WERI-Rb-1 (cell line): ENCODE measurements at regions not wholly inside any gene's neighbourhood (a gene's known extent, or its start where the extent isn't known, plus 50 kb on each side); places are given as distances from the start of the nearest gene placed in this dataset.

Experiments used
- DNase-seq: peaks from one replicate; pipeline ENCODE4 v3.0.0-alpha.2; 2020
- H3K27ac ChIP-seq: fragments of 250-450 bp; sonication (Bioruptor Pico); 2 replicates; pipeline ENCODE4 v1.5.1; 2020; ENCODE audit warnings: mild to moderate bottlenecking, moderate library complexity
- H3K27me3 ChIP-seq: fragments of 250-450 bp; sonication (Bioruptor Pico); 2 replicates; pipeline ENCODE4 v1.5.1; 2021; ENCODE audit warnings: mild to moderate bottlenecking, low read depth, moderate library complexity; ENCODE audit not compliant: insufficient read depth, severe bottlenecking
- H3K36me3 ChIP-seq: fragments of 250-450 bp; sonication (Bioruptor Pico); 2 replicates; pipeline ENCODE4 v1.5.1; 2020; ENCODE audit warnings: mild to moderate bottlenecking, moderate library complexity
- H3K4me3 ChIP-seq: 2 replicates; pipeline ENCODE4 v1.5.1; 2011; ENCODE audit warnings: low read depth, mild to moderate bottlenecking, control low read depth, low read length
- H3K9me3 ChIP-seq: fragments of 250-450 bp; sonication (Bioruptor Pico); 2 replicates; pipeline ENCODE4 v1.5.1; 2021; ENCODE audit warnings: mild to moderate bottlenecking, moderate library complexity; ENCODE audit not compliant: severe bottlenecking
- TF ChIP-seq, protein P1 (sequence below): IDR thresholded peaks from 2 replicates; pipeline ENCODE4 v1.5.1; 2011; ENCODE audit warnings: low read depth, mild to moderate bottlenecking, control low read depth, inconsistent platforms, low read length

DNA sequence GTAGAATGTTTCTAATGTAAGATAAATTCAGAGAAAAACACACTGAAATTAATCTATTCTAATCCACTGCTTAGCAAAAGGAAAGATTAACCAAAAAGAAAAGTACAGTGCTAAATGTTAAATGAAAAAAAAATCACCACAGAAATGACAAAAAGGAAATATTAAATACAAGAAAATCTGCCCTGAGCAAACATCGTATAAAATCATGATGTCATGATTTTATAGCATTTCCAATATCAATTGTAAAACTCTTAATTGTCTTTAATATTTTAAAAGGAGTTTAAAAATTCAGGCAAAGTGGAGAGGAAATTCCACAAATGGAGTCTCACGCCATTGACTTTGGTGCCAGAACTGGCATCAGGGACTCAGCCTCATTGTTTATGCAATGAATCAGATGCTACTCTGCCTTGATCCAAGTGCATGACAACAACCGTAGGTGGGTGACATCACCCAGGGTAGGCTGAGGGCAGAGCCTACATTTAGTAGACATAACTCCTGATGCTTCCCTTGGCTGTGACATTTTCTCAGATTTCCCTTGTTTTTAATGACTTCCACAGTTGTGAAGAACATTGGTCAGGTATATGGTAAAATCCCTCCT is 696.8 kb downstream of the SEMA5A start:
- Histone ChIP-seq H3K9me3 (no peaks in the 10 kb centered on the region), H3K27me3 (no peaks in the 10 kb centered on the region), H3K27ac (no peak overlapping the region), H3K36me3 (no peaks in the 10 kb centered on the region), H3K4me3 (no peak overlapping the region)
- DNase-seq: no peak
- TF ChIP-seq, protein P1, sequence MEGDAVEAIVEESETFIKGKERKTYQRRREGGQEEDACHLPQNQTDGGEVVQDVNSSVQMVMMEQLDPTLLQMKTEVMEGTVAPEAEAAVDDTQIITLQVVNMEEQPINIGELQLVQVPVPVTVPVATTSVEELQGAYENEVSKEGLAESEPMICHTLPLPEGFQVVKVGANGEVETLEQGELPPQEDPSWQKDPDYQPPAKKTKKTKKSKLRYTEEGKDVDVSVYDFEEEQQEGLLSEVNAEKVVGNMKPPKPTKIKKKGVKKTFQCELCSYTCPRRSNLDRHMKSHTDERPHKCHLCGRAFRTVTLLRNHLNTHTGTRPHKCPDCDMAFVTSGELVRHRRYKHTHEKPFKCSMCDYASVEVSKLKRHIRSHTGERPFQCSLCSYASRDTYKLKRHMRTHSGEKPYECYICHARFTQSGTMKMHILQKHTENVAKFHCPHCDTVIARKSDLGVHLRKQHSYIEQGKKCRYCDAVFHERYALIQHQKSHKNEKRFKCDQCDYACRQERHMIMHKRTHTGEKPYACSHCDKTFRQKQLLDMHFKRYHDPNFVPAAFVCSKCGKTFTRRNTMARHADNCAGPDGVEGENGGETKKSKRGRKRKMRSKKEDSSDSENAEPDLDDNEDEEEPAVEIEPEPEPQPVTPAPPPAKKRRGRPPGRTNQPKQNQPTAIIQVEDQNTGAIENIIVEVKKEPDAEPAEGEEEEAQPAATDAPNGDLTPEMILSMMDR: no peak

DNA sequence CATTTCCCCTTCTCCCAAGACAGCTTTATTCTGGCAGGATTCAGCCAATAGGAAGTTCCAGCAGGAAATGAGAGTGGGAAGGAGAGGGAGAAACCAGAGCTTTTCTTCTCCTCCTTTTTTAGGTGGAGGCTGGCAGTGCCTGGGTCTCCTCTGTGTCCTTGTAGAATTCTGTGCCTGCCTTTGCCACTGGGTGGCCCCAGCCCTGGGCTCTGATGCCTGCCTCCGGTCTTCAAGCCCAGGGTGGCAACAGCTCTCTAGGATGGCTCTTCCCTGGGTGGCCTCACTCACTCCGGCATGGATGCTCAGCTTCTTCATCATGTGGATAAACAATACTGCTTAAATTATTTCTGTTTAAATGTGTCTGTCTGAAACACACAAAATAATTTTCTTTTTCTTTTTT is 694.8 kb downstream of the SEMA5A start:
- Histone ChIP-seq H3K9me3 (no peaks in the 10 kb centered on the region), H3K27ac (no peak overlapping the region), H3K4me3 (no peak overlapping the region), H3K27me3 (no peaks in the 10 kb centered on the region), H3K36me3 (no peaks in the 10 kb centered on the region)
- TF ChIP-seq, protein P1: peak; percentile 18; the same call in 1 of the 2 replicates
- DNase-seq: no peak

DNA sequence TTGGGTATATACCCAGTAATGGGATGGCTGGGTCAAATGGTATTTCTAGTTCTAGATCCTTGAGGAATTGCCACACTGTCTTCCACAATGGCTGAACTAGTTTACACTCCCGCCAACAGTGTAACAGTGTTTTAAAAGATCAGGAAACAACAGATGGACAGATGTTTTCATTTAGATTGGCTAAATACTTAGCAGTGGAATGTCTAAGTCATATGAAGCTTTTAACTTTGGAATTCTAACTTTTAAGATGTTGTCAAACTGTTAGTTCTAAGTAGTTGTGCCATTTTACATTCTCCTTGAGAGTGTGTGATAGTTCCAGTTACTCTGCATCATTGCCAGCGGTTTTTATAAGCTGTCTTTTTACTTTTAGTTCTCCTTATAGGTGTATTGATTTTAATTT is 688.8 kb downstream of the SEMA5A start:
- Histone ChIP-seq H3K4me3 (no peak overlapping the region), H3K9me3 (no peaks in the 10 kb centered on the region), H3K36me3 (no peaks in the 10 kb centered on the region), H3K27ac (no peak overlapping the region), H3K27me3 (no peaks in the 10 kb centered on the region)
- DNase-seq: no peak
- TF ChIP-seq, protein P1: no peak

GRCh38 chr5:8861764-8862163 is 684.1 kb downstream of the SEMA5A start:
- no peak for DNase-seq
- Histone ChIP-seq H3K27me3 (no peaks in the 10 kb centered on the region), H3K9me3 (no peaks in the 10 kb centered on the region), H3K36me3 (no peaks in the 10 kb centered on the region), H3K4me3 (no peak overlapping the region), H3K27ac (no peak overlapping the region)
- TF ChIP-seq, protein P1: no peak

DNA sequence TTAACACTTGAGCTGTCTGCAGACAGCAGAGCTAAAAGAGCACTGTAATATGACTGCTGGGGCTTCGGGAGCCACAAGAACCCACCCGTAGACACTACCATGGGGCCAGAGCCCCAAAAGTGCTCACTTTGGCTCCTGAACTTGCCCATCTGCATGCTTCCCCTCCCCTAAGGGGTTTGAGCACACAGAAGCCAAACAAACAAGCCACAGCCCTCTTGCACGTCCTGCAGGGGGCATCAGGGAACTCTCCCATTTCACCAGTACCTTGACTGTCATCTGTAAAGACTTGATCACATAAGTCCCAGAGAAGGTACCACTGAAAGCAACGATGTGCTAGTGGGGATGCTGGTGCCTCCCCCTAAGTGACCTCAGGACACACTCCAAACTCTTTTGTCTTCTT is 681.8 kb downstream of the SEMA5A start:
- no peaks in the 10 kb centered on the region for H3K9me3 ChIP-seq
- no peak overlapping the region for H3K27ac ChIP-seq
- H3K27me3 ChIP-seq: peaks cover 2% of the 10 kb centered on the region
- TF ChIP-seq, protein P1: peak; percentile 87
- H3K36me3 ChIP-seq: no peaks in the 10 kb centered on the region
- peak; percentile 62 for DNase-seq
- H3K4me3 ChIP-seq: no peak overlapping the region

- Histone ChIP-seq H3K9me3 (no peaks in the 10 kb centered on the region), H3K27ac (no peak overlapping the region), H3K4me3 (no peak overlapping the region), H3K27me3 (peaks cover 2% of the 10 kb centered on the region), H3K36me3 (no peaks in the 10 kb centered on the region)
- DNase-seq: no peak
- TF ChIP-seq, protein P1: no peak
Measured at GRCh38 chr5:8865266-8865665, 680.6 kb downstream of the SEMA5A start.
